Loucy (cell line): ENCODE measurements at regions not wholly inside any gene's neighbourhood (a gene's known extent, or its start where the extent isn't known, plus 50 kb on each side); places are given as distances from the start of the nearest gene placed in this dataset.

Experiments used
- EZH2phosphoT487 ChIP-seq: fragments of 200-600 bp; IDR thresholded peaks from 2 replicates; pipeline ENCODE4 v1.6.1; 2018; ENCODE audit warnings: antibody characterized with exemption, mild to moderate bottlenecking, moderate library complexity, borderline replicate concordance
- TF ChIP-seq, protein P1 (sequence below): fragments of 200-600 bp; sonication (generic); conservative IDR thresholded peaks from 2 replicates; pipeline ENCODE4 v1.5.1; 2014; ENCODE audit warnings: mild to moderate bottlenecking, antibody characterized with exemption, low read length

DNA sequence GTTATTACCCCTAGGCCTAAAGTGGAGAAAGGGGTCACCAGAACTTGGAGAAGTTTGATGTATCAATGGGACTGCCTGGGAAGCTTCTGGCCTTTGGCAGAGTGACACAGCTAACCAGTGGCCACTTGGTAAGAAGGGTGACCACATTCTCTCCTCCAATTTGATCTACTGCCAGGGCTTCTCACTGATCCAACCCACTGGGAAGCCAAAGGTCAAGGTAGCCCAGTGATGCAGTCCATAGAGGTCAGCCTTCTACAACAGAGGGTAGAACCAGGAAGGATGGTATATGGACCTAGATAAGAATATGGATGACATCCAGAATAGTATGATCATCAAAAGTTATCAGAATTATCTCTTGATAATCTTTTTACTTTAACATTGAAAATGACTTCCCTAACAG is 493.6 kb downstream of the NYAP2 start:
- TF ChIP-seq, protein P1, sequence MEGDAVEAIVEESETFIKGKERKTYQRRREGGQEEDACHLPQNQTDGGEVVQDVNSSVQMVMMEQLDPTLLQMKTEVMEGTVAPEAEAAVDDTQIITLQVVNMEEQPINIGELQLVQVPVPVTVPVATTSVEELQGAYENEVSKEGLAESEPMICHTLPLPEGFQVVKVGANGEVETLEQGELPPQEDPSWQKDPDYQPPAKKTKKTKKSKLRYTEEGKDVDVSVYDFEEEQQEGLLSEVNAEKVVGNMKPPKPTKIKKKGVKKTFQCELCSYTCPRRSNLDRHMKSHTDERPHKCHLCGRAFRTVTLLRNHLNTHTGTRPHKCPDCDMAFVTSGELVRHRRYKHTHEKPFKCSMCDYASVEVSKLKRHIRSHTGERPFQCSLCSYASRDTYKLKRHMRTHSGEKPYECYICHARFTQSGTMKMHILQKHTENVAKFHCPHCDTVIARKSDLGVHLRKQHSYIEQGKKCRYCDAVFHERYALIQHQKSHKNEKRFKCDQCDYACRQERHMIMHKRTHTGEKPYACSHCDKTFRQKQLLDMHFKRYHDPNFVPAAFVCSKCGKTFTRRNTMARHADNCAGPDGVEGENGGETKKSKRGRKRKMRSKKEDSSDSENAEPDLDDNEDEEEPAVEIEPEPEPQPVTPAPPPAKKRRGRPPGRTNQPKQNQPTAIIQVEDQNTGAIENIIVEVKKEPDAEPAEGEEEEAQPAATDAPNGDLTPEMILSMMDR: no peak
- TF ChIP-seq EZH2phosphoT487: no peak
